Fibroblast of pulmonary artery (primary cell): ENCODE measurements at regions not wholly inside any gene's neighbourhood (a gene's known extent, or its start where the extent isn't known, plus 50 kb on each side); places are given as distances from the start of the nearest gene placed in this dataset.
A peak's percentile ranks its signal among the peaks of the same experiment; 100 is the strongest.

Experiments
- DNase-seq: peaks from one replicate; pipeline ENCODE4 v3.0.0-alpha.2; 2010; ENCODE audit warnings: low read depth
- H3K4me3 ChIP-seq: replicated peaks from 2 replicates; pipeline ENCODE4 v1.5.1; 2011; ENCODE audit warnings: low read depth, mild to moderate bottlenecking, control low read depth, low read length, moderate library complexity
- CTCF ChIP-seq: IDR thresholded peaks from 2 replicates; pipeline ENCODE4 v1.5.1; 2011; ENCODE audit warnings: mild to moderate bottlenecking, control low read depth, low read length, inconsistent platforms; ENCODE audit errors: missing control alignments

DNA sequence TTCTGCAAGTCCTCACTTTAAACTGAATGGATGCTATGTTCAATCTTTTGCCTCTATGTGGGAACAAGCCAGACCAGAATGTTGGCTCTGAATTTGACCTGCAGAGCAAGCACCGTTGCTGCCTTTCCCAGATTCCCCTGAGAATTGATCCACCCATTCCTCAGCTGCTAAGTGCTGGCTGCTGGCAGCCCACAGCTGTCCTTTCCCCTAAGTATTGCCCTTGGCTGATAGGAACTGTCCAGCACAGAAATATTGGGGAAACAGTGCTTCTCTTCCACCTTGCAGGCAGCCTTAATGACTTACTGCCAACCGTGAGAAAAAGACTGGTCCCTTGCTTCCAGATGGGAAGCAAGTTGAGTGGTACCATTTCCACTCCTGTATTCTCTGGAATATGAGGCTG is 475.9 kb downstream of the PDHA2 start:
- no peak overlapping the region for H3K4me3 ChIP-seq
- no peak for TF ChIP-seq CTCF
- peak; percentile 24 for DNase-seq

- H3K4me3 ChIP-seq = no peak overlapping the region
- no peak for TF ChIP-seq CTCF
- DNase-seq = no peak
These were observed 476.9 kb downstream of the PDHA2 start for GRCh38 chr4:96316776-96317175.

- no peak for DNase-seq
- TF ChIP-seq CTCF = no peak
- no peak overlapping the region for H3K4me3 ChIP-seq
These were observed 478.0 kb downstream of the PDHA2 start for GRCh38 chr4:96317891-96318290.

DNA sequence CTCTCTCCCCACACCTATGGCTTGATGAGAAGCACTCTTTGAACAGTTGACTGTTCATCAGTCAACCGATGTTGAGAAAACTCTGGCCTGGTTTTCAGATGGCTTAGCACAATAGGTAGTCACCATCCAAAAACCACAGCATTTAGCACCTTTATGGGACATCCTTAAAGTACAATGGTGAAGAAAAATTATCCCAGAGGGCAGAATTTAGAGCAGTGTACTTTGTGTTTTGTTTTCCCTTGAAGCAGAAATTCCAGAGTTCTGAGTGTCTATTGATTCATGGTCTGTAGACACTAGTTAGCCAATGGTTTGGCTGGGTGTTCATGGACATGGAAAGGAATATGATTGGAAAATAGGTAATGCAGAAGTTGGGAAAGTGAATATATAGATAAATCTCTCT is 487.0 kb downstream of the PDHA2 start:
- TF ChIP-seq CTCF = no peak
- H3K4me3 ChIP-seq = no peak overlapping the region
- DNase-seq = no peak

DNA sequence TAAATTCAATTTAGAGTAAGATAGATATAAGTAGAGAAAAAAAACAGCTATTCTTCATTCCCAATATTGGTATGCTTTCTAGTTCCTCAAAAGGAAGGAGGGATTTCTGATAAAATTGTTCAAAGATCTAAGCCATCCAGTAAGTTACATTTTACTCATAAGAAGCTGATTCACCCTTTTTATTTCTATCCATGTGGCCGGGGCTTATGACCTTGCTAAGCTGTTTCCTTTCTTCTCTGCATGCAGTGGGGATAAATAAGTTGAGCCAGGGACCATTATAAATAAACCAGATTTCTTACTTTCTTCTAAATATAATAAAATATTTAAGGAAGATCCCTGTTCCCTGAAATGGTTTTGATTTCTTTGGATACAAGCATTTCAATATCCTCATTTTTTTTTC is 502.3 kb downstream of the PDHA2 start:
- TF ChIP-seq CTCF = no peak
- no peak overlapping the region for H3K4me3 ChIP-seq
- no peak for DNase-seq

- H3K4me3 ChIP-seq = no peak overlapping the region
- DNase-seq = no peak
- TF ChIP-seq CTCF = no peak
These were observed 503.0 kb downstream of the PDHA2 start for GRCh38 chr4:96342790-96343455.

GRCh38 chr4:96343836-96344235 is 503.9 kb downstream of the PDHA2 start:
- DNase-seq = no peak
- H3K4me3 ChIP-seq = no peak overlapping the region
- TF ChIP-seq CTCF = no peak
